HG03135 (cell line): ENCODE measurements at regions not wholly inside any gene's neighbourhood (a gene's known extent, or its start where the extent isn't known, plus 50 kb on each side); places are given as distances from the start of the nearest gene placed in this dataset.

Source experiments
- ATAC-seq: cut with Tn5 transposase; IDR thresholded peaks from one replicate; pipeline ENCODE4 v1.9.1; 2021; ENCODE audit warnings: mild to moderate bottlenecking, moderate library complexity; ENCODE audit not compliant: unreplicated experiment

DNA sequence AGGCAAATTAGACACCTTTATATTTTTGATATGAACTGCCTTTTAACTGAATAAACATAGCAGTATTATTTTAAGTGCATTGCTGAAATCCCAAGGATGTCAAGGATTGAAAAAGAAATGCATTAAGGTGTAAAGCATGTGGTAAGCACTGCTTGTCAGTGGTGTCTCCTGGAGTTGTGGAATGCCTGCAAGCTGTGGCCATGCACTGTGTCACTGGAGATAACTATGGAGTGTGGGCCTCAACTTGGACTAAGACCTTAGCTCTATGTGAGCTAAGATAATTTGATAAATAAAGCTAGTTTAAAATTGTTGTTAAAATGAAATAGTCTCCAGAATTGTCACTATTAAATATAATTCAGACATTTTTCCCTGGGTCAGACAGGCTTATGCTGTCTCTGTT is 156.6 kb upstream of the OPRM1 start:
- ATAC-seq, result no peak

- no peak for ATAC-seq
These were observed 165.5 kb upstream of the OPRM1 start for GRCh38 chr6:153873541-153873940.

DNA sequence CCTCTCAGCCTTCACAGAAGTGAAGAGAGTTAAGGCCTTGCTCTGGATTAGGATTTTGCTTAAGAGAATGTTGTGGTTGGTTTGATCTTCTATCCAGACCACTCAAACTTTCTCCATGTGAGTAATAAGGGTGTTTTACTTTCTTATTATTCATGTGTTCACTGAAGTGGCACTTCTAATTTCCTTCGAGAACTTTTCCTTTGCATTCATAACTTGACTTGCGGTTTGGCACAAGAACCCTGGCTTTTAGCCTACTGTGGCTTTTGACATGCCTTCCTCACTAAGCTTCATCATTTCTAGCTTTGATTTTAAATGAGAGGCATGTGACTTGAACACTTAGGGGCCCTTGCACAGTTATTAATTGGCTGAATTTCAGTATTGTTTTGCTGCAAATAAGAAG is 166.1 kb upstream of the OPRM1 start:
- ATAC-seq, result no peak

- ATAC-seq, result no peak
These were observed 176.1 kb upstream of the OPRM1 start for GRCh38 chr6:153862927-153863326.

DNA sequence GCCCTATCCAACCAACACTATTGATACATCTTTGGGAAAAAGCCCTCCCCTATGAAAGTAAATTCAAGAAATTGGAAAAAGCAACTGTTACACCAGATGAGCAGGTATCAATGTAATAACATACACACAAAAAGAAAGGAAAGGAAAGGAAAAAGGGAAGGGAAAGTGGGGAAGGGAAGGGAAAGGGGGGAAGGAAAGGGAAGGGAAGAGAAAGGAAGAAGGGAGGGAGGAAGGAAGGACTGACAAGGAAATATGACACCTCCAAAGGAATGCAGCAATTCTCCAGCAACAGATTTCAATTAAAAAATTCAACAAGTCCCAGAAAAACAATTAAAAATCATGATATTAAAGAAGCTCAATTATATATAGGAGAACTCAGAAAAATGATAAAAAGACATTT is 176.9 kb upstream of the OPRM1 start:
- no peak for ATAC-seq

GRCh38 chr6:153858529-153858928 is 180.5 kb upstream of the OPRM1 start:
- no peak for ATAC-seq

DNA sequence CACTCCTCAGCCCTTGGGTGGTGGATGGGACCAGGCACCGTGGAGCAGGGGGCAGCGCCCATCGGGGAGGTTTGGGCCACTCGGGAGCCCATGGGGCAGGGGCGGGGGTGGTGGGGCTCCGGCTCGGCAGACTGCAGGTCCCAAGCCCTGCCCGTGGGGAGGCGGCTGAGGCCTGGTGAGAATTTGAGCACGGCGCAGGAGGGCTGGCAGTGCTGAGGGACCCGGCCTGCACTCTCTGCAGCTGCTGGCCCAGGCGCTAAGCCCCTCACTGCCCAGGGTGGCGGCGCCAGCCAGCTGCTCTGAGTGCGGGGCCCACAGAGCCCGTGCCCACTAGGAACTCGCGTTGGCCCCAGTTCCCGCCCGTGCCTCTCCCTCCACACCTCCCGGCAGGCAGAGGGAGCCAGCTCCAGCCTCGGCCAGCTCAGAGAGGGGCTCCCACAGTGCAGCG is 182.1 kb upstream of the OPRM1 start:
- no peak for ATAC-seq

DNA sequence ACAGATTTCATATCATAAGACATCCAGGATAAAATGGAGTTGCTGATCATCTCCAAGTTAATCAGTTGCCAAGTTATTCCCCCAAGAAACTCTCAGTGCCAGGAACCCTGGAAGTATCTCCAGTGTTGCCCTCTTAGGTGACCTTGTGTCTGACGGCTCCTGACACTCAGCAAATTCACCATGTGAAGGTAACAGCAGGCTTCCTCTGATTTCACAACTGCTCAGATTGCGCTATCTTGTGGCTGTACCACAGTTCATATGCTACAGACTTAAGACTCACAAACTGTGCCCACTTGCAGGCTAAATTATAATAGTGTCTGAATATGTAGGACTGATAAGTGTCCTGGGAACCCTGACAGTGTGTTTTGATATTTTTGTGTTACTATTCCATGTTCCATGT is 186.6 kb upstream of the OPRM1 start:
- no peak for ATAC-seq

- no peak for ATAC-seq
These were observed 187.0 kb upstream of the OPRM1 start for GRCh38 chr6:153852034-153852433.

- no peak for ATAC-seq
These were observed 189.8 kb upstream of the OPRM1 start for GRCh38 chr6:153849072-153849779.

DNA sequence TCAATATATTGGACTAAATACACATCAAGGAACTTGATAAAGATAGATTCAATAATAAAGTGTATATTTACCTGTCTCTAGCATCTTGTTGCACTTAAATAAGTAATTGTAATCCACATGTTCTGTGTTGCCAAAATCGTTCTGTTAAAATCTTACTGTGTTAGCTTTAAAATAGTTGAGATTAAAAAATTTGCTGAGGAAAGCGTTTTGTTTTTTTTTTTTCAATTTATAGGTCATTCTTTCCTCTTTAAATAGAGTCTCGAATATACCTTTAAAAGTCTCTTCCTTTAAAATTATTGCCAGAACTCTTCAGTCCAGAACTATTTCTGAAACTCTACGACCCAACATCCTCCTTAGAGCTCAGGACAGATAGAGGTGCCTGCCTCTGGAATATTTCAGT is 195.6 kb upstream of the OPRM1 start:
- ATAC-seq, result no peak

- no peak for ATAC-seq
These were observed 196.5 kb upstream of the OPRM1 start for GRCh38 chr6:153842491-153842890.

DNA sequence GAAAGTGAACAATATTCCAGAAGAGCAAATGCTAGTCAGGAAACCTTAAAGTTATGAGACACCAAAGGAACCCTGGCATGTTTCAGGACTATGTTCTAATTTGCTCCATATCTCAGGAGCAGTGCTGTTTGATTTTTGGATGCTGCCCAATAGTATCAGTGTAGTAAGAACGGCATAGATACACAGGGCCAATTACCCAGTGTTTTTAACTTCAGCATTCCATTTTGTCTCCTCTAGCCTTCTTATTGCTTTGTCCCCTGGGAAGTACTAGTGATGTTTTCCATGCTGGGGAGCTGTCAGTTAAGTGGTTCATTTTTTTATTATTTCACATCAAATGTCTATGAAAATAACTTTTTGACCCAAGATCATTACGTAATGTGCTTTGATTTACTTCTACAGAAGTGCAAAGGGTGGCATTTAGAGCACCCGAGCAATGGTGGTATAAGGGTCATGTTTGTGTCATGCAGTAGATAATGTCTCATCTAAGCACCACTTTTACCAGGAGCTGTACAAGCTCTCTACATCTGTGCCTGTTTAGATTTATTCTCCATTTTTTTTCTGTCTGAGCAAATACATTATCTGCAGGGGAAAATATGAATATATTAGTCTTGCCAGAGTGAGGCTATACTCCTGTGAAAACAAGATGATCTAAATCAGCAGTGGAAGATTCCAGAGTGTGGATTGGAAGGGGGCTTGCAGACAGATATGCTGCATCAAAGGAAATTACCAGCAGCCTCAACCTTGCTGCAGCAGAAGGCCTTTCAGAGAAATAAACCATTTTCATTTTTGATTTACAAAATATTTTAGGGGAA is 198.8 kb upstream of the OPRM1 start:
- ATAC-seq, result no peak

DNA sequence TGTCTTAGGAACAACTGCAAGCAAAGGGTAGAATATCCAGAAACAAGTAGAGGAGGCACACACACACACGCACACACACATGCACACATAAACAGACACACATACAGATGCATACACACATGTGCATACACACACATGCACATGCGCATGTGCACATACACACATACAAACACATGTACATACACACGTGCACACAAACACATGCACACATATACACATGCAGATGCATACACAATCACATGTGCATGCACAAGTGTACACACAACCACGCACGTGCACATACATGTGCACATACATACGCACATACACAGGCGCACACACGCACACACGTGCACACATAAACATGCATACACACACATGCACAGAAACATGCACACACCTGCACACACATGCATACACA is 206.5 kb upstream of the OPRM1 start:
- ATAC-seq, result no peak

DNA sequence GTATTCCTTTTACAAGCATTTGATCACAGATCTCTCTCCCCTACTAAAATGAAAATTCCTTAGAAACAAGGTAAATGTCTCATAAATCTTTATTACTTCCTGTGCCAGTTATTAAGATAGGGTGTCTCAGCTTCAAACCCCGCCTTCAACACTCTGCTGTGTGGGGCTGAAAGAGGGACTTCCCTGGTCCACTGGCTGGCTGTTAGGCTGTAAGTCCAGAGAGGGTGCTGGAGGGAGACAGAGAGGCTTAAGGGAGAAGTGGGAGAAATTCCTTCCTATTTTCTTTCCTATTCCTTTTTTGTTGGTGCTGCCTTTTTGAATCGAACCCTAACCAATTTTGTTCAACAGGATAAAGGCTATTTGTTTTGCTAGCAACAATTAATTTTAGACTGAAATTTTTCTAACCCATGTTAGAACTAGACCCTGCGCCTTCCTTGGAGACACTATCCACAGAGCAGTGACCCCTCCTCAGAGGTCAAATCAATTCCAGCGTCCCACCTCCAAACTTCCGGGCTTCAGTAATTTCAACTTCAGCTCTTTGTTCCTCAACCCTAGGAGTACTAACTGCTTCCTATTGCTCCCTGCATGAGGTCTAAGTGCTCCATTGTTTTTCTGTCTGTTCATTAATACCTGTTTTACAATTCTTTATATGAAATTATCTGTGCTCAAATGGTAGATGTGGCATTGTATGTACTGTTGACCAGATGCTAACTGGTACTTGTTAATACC is 207.5 kb upstream of the OPRM1 start:
- no peak for ATAC-seq

DNA sequence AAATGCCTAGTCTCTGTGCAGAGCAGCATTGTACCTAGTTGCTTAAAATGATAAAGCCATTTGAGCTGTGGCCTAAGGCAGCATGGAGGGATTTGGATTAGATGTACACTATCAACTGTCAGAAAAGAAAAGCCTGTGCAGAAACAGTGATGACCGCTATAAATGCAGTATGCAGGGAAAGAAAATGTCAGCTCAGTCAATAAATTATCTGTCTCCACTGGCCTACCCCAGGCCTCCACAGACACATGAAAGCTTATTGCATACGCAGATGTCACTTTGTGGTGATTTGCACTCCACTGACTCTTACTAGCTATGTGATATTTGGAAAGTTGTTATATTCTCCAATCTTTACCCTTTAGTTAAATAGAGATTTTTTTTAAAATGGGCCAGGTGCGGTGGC is 221.9 kb upstream of the OPRM1 start:
- ATAC-seq, result no peak

DNA sequence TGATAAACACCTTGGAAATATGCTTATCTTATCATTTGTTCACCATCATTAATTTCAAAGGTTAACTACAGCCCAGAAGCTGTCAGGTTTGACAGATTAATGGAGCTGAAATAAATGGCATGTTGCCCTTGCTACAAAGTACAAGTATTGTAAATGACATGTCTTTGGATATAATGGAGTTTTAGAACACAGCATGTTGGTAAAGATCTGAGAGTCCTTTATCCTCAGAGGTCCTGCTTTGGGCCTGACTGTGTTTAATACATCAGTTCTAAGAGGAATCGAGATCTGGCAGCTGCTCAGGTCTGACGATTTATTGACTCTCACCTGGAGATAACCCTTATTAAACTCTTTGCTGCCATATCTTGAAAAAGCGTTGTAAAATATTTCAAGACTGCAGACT is 222.7 kb upstream of the OPRM1 start:
- no peak for ATAC-seq

DNA sequence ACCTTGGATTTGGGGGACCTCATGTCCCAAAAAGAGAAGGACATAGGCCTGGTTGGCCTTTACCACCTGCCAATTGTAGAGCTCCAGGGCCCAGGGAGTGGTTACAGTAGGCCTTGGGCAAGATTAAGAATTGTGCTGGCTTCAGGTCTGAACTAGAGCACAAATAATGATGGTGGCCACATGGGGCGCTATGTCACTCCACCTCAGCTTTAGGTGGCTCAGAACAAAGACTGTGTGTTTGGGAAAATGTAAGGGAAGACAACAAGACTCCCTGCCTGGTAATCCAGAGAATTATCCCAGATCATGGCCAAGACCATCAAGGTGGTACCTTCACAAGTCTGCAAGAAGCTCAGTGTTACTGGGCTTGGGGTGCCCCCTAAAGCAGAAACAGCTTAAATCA is 224.9 kb upstream of the OPRM1 start:
- ATAC-seq, result no peak

GRCh38 chr6:153804755-153805330 is 234.2 kb upstream of the OPRM1 start:
- ATAC-seq, result no peak

DNA sequence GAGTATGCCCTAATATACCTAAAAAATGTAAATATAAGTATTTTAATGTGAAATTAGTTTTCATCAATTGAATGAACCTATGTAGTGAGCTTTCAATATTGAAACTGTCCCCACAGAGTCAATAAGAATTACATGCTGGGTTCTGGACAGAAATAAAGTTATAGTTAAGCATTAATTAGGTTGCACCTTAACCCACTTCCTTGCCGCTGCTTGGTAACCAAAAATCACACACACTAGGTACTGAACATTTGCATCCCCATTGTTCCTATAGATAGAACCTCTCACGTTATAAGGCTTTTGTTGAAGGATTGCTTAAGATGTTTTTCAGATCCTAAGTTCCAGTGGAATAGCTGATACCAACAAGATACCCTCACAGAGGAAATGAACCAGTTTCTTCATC is 237.1 kb upstream of the OPRM1 start:
- no peak for ATAC-seq

GRCh38 chr6:153800580-153801188 is 238.4 kb upstream of the OPRM1 start:
- no peak for ATAC-seq
